Naive thymus-derived CD4-positive, alpha-beta T cell (primary cell): ENCODE measurements at regions not wholly inside any gene's neighbourhood (a gene's known extent, or its start where the extent isn't known, plus 50 kb on each side); places are given as distances from the start of the nearest gene placed in this dataset.

Source experiments
- ATAC-seq: fragments of 150-1000 bp; cut with Tn5 transposase; 2 replicates; pipeline ENCODE4 v1.10.0; 2021; ENCODE audit warnings: mild to moderate bottlenecking, moderate library complexity
- CTCF ChIA-PET: fragments of 350-600 bp; sonication (Branson Sonifier 250); formaldehyde crosslinking; loops from one replicate; lab custom pipeline; 2021; ENCODE audit warnings: antibody characterized with exemption; lab: Charles Lee
- POLR2A ChIA-PET: fragments of 350-600 bp; sonication (Branson Sonifier 250); formaldehyde crosslinking; loops from one replicate; lab custom pipeline; 2021; ENCODE audit warnings: antibody characterized with exemption, inconsistent platforms; lab: Charles Lee
- DNase-seq, 9 donors: peaks; one replicate each; pipeline versions ENCODE4 v3.0.0 to v3.0.0-alpha.2; 2020 to 2022; ENCODE audit warnings: mixed read lengths in 1 of 9
- H3K27ac ChIP-seq: one replicate; pipeline ENCODE4 v1.7.0; 2013; ENCODE audit warnings: mild to moderate bottlenecking, low read depth, low read length, moderate library complexity
- H3K27me3 ChIP-seq, 2 donors: one replicate each; pipeline ENCODE4 v1.7.0; 2013; ENCODE audit warnings: low read length in 2 of 2, mild to moderate bottlenecking in 2 of 2, moderate library complexity in 2 of 2; ENCODE audit not compliant: control insufficient read depth in 2 of 2, insufficient read depth in 2 of 2
- H3K36me3 ChIP-seq, 3 experiments: 1 replicate in 2 of 3; 2 replicates in 1 of 3; pipeline ENCODE4 v1.7.0; 2013; ENCODE audit warnings: low read length in 3 of 3, mild to moderate bottlenecking in 3 of 3, moderate library complexity in 1 of 3; ENCODE audit not compliant: insufficient read depth in 3 of 3, control insufficient read depth in 2 of 3
- H3K4me1 ChIP-seq, 2 donors: one replicate each; pipeline ENCODE4 v1.7.0; 2013; ENCODE audit warnings: low read length in 2 of 2, mild to moderate bottlenecking in 2 of 2, moderate library complexity in 1 of 2; ENCODE audit not compliant: control insufficient read depth in 2 of 2, insufficient read depth in 2 of 2
- H3K4me3 ChIP-seq: 2 replicates; pipeline ENCODE4 v1.7.0; 2013; ENCODE audit warnings: mild to moderate bottlenecking, low read length
- H3K9me3 ChIP-seq, 3 experiments: 1 replicate in 2 of 3; 2 replicates in 1 of 3; pipeline ENCODE4 v1.7.0; 2013; ENCODE audit warnings: low read length in 3 of 3; ENCODE audit not compliant: control insufficient read depth in 2 of 3
- H3K27ac Mint-ChIP-seq, 9 donors: one replicate each; pipeline ENCODE4 v1.8.0; 2020 to 2022; ENCODE audit warnings: mixed read lengths in 9 of 9, mild to moderate bottlenecking in 8 of 9, moderate library complexity in 5 of 9, inconsistent platforms in 2 of 9
- H3K27me3 Mint-ChIP-seq, 5 donors: one replicate each; pipeline ENCODE4 v1.8.0; 2021 to 2022; ENCODE audit warnings: mixed read lengths in 5 of 5, mild to moderate bottlenecking in 1 of 5
- H3K36me3 Mint-ChIP-seq, 5 donors: one replicate each; pipeline ENCODE4 v1.8.0; 2020 to 2022; ENCODE audit warnings: mixed read lengths in 5 of 5, mild to moderate bottlenecking in 3 of 5, inconsistent platforms in 1 of 5
- H3K4me1 Mint-ChIP-seq, 7 donors: one replicate each; pipeline ENCODE4 v1.8.0; 2020 to 2022; ENCODE audit warnings: mixed read lengths in 7 of 7, mild to moderate bottlenecking in 3 of 7, inconsistent platforms in 1 of 7
- H3K4me3 Mint-ChIP-seq, 10 donors: one replicate each; pipeline ENCODE4 v1.8.0; 2020 to 2022; ENCODE audit warnings: mild to moderate bottlenecking in 10 of 10, mixed read lengths in 10 of 10, moderate library complexity in 6 of 10, inconsistent platforms in 2 of 10
- H3K9me3 Mint-ChIP-seq, 11 donors: one replicate each; pipeline ENCODE4 v1.8.0; 2020 to 2022; ENCODE audit warnings: mixed read lengths in 11 of 11, mild to moderate bottlenecking in 4 of 11, inconsistent platforms in 1 of 11, moderate library complexity in 1 of 11
- intact Hi-C, 2 donors: fragments of 100-400 bp; cut with micrococcal nuclease; formaldehyde crosslinking; loops; one replicate each; pipeline ENCODE4 v1.15.1; 2023

GRCh38 chrX:43479070-43479469, 177.0 kb upstream of the MAOA start:
- H3K9me3 ChIP-seq, result no peaks in the 10 kb centered on the region
- H3K27me3 ChIP-seq, result no peaks in the 10 kb centered on the region
- no peak overlapping the region for H3K4me3 ChIP-seq
- H3K27ac ChIP-seq, result no peak overlapping the region
- ChIA-PET CTCF (no interaction called here), POLR2A (no interaction called here)
- no peaks in the 10 kb centered on the region for H3K36me3 ChIP-seq
- H3K27me3 Mint-ChIP-seq, result peaks cover 0 to 5% (median 0%) of the 10 kb centered on the region in 5 donors
- ATAC-seq (no peak), DNase-seq (no peak)
- H3K4me1 Mint-ChIP-seq, result peaks cover 0 to 4% (median 0%) of the 10 kb centered on the region in 7 donors
- H3K4me1 ChIP-seq, result no peaks in the 10 kb centered on the region
- no peaks in the 10 kb centered on the region for H3K36me3 Mint-ChIP-seq
- intact Hi-C loops, result no loop called here
- no peak overlapping the region for H3K4me3 Mint-ChIP-seq
- no peak overlapping the region for H3K27ac Mint-ChIP-seq
- peaks cover 0 to 9% (median 0%) of the 10 kb centered on the region in 11 donors for H3K9me3 Mint-ChIP-seq

GRCh38 chrX:43479850-43480249, 176.2 kb upstream of the MAOA start:
- Histone ChIP-seq H3K9me3 (no peaks in the 10 kb centered on the region), H3K27ac (no peak overlapping the region), H3K27me3 (no peaks in the 10 kb centered on the region), H3K36me3 (no peaks in the 10 kb centered on the region), H3K4me1 (no peaks in the 10 kb centered on the region), H3K4me3 (no peak overlapping the region)
- H3K4me1 Mint-ChIP-seq, result peaks cover 0 to 4% (median 0%) of the 10 kb centered on the region in 7 donors
- CTCF ChIA-PET, result no interaction called here
- POLR2A ChIA-PET, result interaction anchor here (0.8 kb wide), 1 partner anchor 177 kb away, joined by 3 read pairs; no protein-coding TSS in a partner anchor
- ATAC-seq (no peak), DNase-seq (no peak)
- intact Hi-C loops, result no loop called here
- H3K27me3 Mint-ChIP-seq, result peaks cover 0 to 5% (median 0%) of the 10 kb centered on the region in 5 donors
- H3K9me3 Mint-ChIP-seq, result peaks cover 0 to 9% (median 0%) of the 10 kb centered on the region in 11 donors
- H3K4me3 Mint-ChIP-seq, result no peak overlapping the region
- H3K27ac Mint-ChIP-seq, result no peak overlapping the region
- H3K36me3 Mint-ChIP-seq, result no peaks in the 10 kb centered on the region

GRCh38 chrX:43481576-43481975, 174.5 kb upstream of the MAOA start:
- CTCF ChIA-PET, result no interaction called here
- H3K4me1 ChIP-seq, result no peaks in the 10 kb centered on the region
- H3K9me3 ChIP-seq, result no peaks in the 10 kb centered on the region
- no peak overlapping the region for H3K27ac ChIP-seq
- Mint-ChIP-seq H3K27ac (no peak overlapping the region), H3K36me3 (no peaks in the 10 kb centered on the region), H3K27me3 (peaks cover 0 to 5% (median 0%) of the 10 kb centered on the region in 5 donors), H3K9me3 (peaks cover 0 to 9% (median 0%) of the 10 kb centered on the region in 11 donors), H3K4me3 (no peak overlapping the region), H3K4me1 (peaks cover 0 to 4% (median 0%) of the 10 kb centered on the region in 7 donors)
- ATAC-seq (no peak), DNase-seq (no peak)
- POLR2A ChIA-PET, result interaction anchor here (0.6 kb wide), 1 partner anchor 236 kb away, joined by 3 read pairs; no protein-coding TSS in a partner anchor
- no peaks in the 10 kb centered on the region for H3K27me3 ChIP-seq
- H3K36me3 ChIP-seq, result no peaks in the 10 kb centered on the region
- no peak overlapping the region for H3K4me3 ChIP-seq
- intact Hi-C loops, result no loop called here

GRCh38 chrX:43493756-43494155, 162.3 kb upstream of the MAOA start:
- H3K4me1 Mint-ChIP-seq, result no peaks in the 10 kb centered on the region
- H3K27ac Mint-ChIP-seq, result no peak overlapping the region
- H3K4me3 Mint-ChIP-seq, result no peak overlapping the region
- H3K9me3 ChIP-seq, result no peaks in the 10 kb centered on the region
- peaks cover 0 to 7% (median 0%) of the 10 kb centered on the region in 11 donors for H3K9me3 Mint-ChIP-seq
- intact Hi-C loops, result no loop called here
- H3K27me3 ChIP-seq, result no peaks in the 10 kb centered on the region
- no peaks in the 10 kb centered on the region for H3K36me3 ChIP-seq
- H3K27me3 Mint-ChIP-seq, result no peaks in the 10 kb centered on the region
- ChIA-PET CTCF (no interaction called here), POLR2A (no interaction called here)
- no peaks in the 10 kb centered on the region for H3K4me1 ChIP-seq
- ATAC-seq (no peak), DNase-seq (no peak)
- no peak overlapping the region for H3K4me3 ChIP-seq
- no peaks in the 10 kb centered on the region for H3K36me3 Mint-ChIP-seq
- H3K27ac ChIP-seq, result no peak overlapping the region

- intact Hi-C loops, result no loop called here
- no peak for DNase-seq
- POLR2A ChIA-PET, result no interaction called here
- Histone ChIP-seq H3K4me1 (no peaks in the 10 kb centered on the region), H3K27me3 (no peaks in the 10 kb centered on the region), H3K9me3 (no peaks in the 10 kb centered on the region), H3K4me3 (no peak overlapping the region), H3K36me3 (no peaks in the 10 kb centered on the region), H3K27ac (no peak overlapping the region)
- CTCF ChIA-PET, result interaction anchor here (0.6 kb wide), 1 partner anchor 102 kb away, joined by 6 read pairs; no protein-coding TSS in a partner anchor
- Mint-ChIP-seq H3K36me3 (no peaks in the 10 kb centered on the region), H3K27me3 (no peaks in the 10 kb centered on the region), H3K27ac (no peak overlapping the region), H3K9me3 (peaks cover 0 to 2% (median 0%) of the 10 kb centered on the region in 11 donors), H3K4me3 (no peak overlapping the region), H3K4me1 (no peaks in the 10 kb centered on the region)
- no peak for ATAC-seq
Measured at GRCh38 chrX:43500246-43500645, 155.9 kb upstream of the MAOA start.

- Histone ChIP-seq H3K36me3 (no peaks in the 10 kb centered on the region), H3K4me3 (no peak overlapping the region), H3K27me3 (no peaks in the 10 kb centered on the region), H3K9me3 (no peaks in the 10 kb centered on the region), H3K27ac (no peak overlapping the region), H3K4me1 (no peaks in the 10 kb centered on the region)
- ATAC-seq, result no peak
- Mint-ChIP-seq H3K27me3 (no peaks in the 10 kb centered on the region), H3K27ac (no peak overlapping the region), H3K9me3 (peaks cover 0 to 2% (median 0%) of the 10 kb centered on the region in 11 donors), H3K36me3 (no peaks in the 10 kb centered on the region), H3K4me3 (no peak overlapping the region), H3K4me1 (no peaks in the 10 kb centered on the region)
- CTCF ChIA-PET, result no interaction called here
- DNase-seq, result no peak
- intact Hi-C loops, result no loop called here
- POLR2A ChIA-PET, result no interaction called here
Measured at GRCh38 chrX:43500996-43501694, 155.0 kb upstream of the MAOA start.

- Histone ChIP-seq H3K27ac (no peak overlapping the region), H3K36me3 (no peaks in the 10 kb centered on the region), H3K9me3 (no peaks in the 10 kb centered on the region), H3K4me1 (no peaks in the 10 kb centered on the region), H3K4me3 (no peak overlapping the region), H3K27me3 (no peaks in the 10 kb centered on the region)
- no peak overlapping the region for H3K4me3 Mint-ChIP-seq
- ATAC-seq (no peak), DNase-seq (no peak)
- no peaks in the 10 kb centered on the region for H3K4me1 Mint-ChIP-seq
- H3K36me3 Mint-ChIP-seq, result no peaks in the 10 kb centered on the region
- POLR2A ChIA-PET, result no interaction called here
- H3K27me3 Mint-ChIP-seq, result no peaks in the 10 kb centered on the region
- no peaks in the 10 kb centered on the region for H3K9me3 Mint-ChIP-seq
- intact Hi-C loops, result no loop called here
- CTCF ChIA-PET, result no interaction called here
- H3K27ac Mint-ChIP-seq, result no peak overlapping the region
Measured at GRCh38 chrX:43504394-43504793, 151.7 kb upstream of the MAOA start.
